Loucy (cell line): ENCODE measurements at regions not wholly inside any gene's neighbourhood (a gene's known extent, or its start where the extent isn't known, plus 50 kb on each side); places are given as distances from the start of the nearest gene placed in this dataset.

ENCODE experiments used
- EZH2phosphoT487 ChIP-seq: fragments of 200-600 bp; IDR thresholded peaks from 2 replicates; pipeline ENCODE4 v1.6.1; 2018; ENCODE audit warnings: antibody characterized with exemption, mild to moderate bottlenecking, moderate library complexity, borderline replicate concordance
- TF ChIP-seq, protein P1 (sequence below): fragments of 200-600 bp; sonication (generic); conservative IDR thresholded peaks from 2 replicates; pipeline ENCODE4 v1.5.1; 2014; ENCODE audit warnings: mild to moderate bottlenecking, antibody characterized with exemption, low read length

DNA sequence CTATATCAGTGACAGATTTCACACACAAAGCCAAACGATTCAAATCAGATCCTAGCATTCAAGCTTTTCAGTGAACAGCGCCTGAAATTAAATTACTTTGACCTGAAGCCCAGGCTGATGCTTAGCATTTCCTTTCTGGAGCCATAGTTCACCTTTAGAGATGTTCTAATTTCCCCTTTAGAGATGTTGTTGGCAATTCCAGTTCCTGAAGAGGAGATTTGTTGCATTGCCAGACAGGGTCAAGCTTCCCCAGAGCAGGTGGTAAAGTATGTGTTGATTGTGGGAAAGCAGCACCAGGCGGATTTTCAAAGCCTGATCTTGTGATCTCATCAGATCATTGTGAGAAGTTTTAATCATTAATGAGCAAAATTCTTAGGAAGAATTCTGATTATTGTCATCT is 609.8 kb upstream of the KLF12 start:
- TF ChIP-seq, protein P1, sequence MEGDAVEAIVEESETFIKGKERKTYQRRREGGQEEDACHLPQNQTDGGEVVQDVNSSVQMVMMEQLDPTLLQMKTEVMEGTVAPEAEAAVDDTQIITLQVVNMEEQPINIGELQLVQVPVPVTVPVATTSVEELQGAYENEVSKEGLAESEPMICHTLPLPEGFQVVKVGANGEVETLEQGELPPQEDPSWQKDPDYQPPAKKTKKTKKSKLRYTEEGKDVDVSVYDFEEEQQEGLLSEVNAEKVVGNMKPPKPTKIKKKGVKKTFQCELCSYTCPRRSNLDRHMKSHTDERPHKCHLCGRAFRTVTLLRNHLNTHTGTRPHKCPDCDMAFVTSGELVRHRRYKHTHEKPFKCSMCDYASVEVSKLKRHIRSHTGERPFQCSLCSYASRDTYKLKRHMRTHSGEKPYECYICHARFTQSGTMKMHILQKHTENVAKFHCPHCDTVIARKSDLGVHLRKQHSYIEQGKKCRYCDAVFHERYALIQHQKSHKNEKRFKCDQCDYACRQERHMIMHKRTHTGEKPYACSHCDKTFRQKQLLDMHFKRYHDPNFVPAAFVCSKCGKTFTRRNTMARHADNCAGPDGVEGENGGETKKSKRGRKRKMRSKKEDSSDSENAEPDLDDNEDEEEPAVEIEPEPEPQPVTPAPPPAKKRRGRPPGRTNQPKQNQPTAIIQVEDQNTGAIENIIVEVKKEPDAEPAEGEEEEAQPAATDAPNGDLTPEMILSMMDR = no peak
- no peak for TF ChIP-seq EZH2phosphoT487
